ENCODE measurements at regions not wholly inside any gene's neighbourhood (a gene's known extent, or its start where the extent isn't known, plus 50 kb on each side); places are given as distances from the start of the nearest gene placed in this dataset.

GRCh38 chr2:55802067-55802466 lies 108.4 kb upstream of the PNPT1 start:
- TF ChIP-seq CTCF (IDR thresholded peaks at IDR 0.05), result no peak
- no peak for TF ChIP-seq EP300 (IDR thresholded peaks at IDR 0.05)
- no peak for TF ChIP-seq POLR2A (IDR thresholded peaks at IDR 0.05)
